ENCODE measurements at regions not wholly inside any gene's neighbourhood (a gene's known extent, or its start where the extent isn't known, plus 50 kb on each side); places are given as distances from the start of the nearest gene placed in this dataset.
"Not testable (repeated sequence)": the region's sequence is repeated elsewhere in the genome, so short reads cannot be mapped to it uniquely, and the experiment has no call there.

DNA sequence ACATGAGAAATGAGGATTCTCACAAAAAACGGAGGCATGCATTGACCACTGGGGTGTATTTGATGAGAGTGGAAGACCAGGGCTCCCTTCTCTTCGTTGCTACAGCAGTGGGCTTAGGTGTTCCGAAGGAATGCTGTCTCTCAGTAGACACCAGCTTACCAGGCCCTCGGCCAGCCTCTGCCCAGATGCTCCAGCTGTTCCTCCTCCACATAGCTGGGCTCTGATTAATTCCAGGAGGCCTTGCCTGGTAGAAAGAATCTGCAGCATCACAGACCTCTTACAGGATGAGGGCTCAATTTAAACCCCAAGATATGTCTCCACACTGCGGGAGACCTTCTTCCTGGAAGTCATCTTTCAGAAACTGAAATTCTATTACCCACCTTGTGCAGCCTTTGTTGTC, 346.6 kb upstream of the TENM3 start:
- DNase-seq (ENCODE audit: low spot score in 2 of 2) (no peak), FAIRE-seq (no peak)

DNA sequence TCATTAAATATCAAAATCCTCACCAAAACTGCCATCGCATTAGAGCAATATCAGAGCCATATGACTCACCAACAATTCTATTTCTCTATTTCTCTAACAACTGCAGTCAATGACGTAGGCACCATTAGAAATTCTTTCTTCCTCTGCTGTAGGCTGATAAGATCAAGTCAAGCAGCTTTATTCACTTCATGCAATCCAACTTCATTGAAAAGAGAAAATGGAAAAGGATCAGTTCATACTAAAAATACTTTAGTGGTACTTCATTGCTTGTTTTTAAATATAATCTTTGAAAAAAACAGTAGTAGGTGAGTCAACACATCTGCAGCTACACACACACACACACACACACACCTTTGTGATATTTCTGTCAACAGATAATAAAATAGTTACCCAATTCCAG, 345.3 kb upstream of the TENM3 start:
- DNase-seq (ENCODE audit: low spot score in 2 of 2): no peak
- no peak for FAIRE-seq

DNA sequence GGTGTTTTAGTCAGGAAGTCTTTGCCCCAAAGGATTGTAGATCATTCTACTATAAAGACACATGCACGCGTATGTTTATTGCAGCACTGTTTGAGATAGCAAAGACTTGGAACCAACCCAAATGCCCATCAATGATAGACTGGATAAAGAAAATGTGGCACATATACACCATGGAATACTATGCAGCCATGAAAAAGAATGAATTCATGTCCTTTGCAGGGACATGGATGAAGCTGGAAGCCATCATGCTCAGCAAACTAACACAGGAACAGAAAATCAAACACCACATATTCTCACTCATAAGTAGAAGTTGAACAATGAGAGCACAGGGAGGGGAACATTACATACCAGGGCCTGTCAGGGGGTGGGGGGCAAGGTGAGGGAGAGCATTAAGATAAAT, 340.8 kb upstream of the TENM3 start:
- DNase-seq (ENCODE audit: low spot score in 2 of 2); FAIRE-seq: not testable (repeated sequence)

DNA sequence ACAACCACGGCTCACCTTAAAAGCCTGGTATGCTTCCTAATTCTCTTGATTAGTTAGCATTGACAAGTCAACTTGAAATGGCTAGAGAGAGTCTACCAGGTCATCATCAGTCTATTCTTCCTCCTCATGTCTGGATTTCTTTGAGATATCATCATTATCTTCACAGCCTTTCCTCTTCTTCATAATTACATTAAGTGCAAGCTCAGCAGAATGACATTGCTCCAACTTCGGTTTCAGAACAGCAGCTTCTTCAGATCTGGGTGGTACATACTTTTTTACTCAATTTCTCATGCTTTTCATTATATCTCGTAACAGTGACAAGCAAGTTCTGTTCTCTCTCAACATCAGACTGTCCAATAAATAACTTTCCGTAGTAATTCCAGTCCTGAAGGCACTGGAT, 337.5 kb upstream of the TENM3 start:
- FAIRE-seq (no peak), DNase-seq (ENCODE audit: low spot score in 2 of 2) (no peak)

DNA sequence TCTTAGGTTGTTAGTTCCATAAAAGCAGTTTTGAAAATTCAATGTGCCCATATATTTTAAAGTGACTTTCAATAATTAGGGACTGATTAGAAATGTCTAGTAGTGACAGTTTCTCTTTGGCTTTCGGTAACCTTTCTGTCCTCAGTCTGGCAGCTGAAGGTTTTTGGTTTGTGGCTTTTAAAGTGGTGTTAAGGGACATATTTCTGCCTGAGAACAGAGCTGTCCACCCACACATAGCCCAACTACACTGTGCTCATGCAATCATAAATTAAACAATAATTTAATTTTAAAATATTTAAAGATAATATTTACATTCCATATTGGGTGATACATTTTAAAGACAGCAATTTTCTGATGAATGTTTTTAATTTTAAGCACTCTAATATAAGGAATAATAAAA, 335.0 kb upstream of the TENM3 start:
- DNase-seq (ENCODE audit: low spot score in 2 of 2): no peak
- FAIRE-seq: no peak

DNA sequence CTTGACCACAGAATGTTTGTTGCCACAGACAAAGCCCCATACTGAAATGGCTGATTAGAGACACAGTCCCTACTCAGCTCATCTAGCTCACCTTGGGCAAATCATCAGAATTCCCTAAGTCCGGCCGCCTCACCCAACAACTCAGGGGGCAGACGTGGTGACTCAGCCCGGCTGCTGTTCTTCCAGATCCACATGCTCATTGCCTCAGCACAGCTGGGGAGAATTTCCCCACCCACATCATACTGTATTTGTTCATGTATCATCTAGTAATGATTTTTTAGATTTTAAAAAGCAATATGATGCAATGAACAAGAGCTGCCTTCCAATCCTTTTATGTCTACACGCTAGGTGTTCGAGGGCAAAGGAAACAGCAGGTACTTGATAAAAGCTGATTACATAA, 333.8 kb upstream of the TENM3 start:
- no peak for FAIRE-seq
- no peak for DNase-seq (ENCODE audit: low spot score in 2 of 2)

DNA sequence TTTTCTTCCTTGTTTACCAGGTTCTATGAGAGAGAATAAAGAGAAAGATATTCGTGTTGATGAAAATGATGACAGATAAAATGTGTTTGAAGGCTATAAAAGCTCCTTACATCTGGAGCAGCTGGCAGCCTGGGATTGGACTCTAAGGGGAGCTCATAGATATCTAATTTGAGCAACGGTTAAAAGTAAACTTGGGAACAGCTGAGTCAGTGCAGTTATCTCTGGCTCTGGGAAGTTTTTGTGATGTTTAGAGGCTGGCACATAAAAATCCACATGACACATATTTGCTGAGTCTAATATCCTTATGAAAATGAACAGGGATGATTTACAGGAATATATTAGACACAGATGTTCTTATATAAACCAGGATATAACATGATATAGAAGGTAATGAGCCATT, 331.8 kb upstream of the TENM3 start:
- no peak for FAIRE-seq
- no peak for DNase-seq (ENCODE audit: low spot score in 2 of 2)

DNA sequence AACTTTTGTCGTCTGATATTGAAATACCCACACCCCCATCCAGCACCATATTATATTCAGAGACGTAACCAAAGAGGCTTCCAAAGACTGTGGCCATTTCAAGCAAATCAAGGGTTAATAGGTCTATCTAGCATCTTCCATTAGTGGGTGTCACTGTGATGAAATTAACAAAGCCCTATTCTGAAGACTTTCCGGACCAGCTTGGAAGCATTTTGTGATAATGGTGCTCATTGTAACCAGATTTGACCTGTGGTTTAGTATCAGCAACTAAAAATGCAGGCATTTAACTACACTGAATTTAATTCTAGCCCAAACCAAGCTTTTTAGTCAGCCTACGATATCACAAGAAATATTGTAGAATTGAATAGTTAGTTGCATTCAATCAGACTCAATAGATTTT, 309.7 kb upstream of the TENM3 start:
- FAIRE-seq: no peak
- DNase-seq (ENCODE audit: low spot score in 2 of 2): no peak

DNA sequence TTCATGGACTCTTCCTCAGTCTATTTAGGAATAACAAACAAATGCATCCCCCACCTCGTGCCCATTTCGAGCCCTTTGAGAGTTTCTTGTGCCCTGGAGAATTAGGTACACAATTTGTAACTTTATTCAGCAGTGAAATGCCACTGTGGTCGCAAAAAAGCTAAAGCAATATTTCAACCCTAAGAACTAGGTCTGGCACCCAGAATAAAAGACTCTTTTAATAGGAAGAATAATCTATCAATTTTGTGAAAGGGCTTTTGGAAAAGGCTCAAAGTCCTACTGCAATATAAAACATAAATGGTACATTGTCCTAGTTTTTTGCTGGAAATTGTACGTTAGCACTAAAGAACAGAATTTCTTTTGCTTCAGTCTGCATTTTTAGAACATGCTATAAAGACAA, 304.6 kb upstream of the TENM3 start:
- DNase-seq (ENCODE audit: low spot score in 2 of 2): no peak

DNA sequence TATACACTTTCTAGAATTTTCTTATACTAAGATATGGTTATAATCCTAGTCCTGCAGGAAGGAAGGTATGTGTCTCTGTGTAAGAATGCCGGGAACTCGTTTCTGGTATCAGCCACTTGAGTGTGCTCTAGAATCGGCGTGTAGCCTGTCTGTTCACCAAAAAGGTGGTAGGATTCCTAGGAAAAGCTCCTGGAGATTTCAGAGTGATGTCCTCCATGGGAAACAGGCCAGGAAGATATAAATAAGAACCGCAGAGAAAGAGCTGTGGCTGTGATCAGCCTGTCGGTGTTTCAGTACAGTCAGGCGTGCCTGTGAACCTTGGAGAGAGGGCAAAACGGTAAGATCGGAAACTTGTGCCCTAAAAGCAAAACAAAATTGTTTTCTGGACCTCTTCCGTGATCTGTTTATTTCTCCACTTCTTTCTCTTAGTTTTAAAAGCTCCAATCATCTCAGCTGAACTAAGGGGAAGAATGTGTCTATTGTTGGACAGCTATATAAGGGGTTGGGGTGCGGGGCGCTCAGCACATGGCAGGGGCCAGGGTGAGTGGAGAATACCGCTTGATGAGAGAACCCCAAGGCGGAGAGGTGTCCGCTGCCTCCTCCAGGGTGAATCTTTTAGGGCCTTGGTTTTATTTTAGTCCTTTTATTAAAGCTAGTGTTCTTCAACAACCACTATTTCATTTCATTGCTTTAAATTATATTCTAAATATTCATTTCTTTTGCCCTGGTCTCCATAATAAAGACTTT, 303.8 kb upstream of the TENM3 start:
- FAIRE-seq: no peak

More for the DNA sequence above, 304.6 kb upstream of the TENM3 start:
- no peak for FAIRE-seq

DNA sequence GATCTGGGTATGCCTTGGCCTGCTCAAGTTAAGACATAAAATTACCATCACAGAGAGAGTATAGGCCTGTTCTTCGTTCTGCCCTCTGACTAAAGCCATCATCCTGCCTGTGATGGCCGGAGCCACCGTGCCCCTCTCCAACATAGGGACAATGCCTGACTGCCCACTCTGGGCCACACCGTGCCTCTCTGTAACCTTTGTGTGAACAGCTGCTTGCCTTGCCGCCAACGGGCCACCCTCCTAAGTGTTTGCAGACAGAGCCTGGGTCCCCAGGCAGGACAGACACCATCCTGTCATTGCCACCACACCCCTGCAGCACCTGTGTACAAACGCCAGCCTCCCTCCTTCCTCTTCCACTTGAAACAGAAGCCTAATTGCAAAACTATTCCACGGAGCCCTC, 298.7 kb upstream of the TENM3 start:
- DNase-seq (ENCODE audit: low spot score in 2 of 2) (no peak), FAIRE-seq (no peak)

More for the DNA sequence above, 303.8 kb upstream of the TENM3 start:
- DNase-seq (ENCODE audit: low spot score in 2 of 2): peak in 1 of 2 donors; percentile 8

DNA sequence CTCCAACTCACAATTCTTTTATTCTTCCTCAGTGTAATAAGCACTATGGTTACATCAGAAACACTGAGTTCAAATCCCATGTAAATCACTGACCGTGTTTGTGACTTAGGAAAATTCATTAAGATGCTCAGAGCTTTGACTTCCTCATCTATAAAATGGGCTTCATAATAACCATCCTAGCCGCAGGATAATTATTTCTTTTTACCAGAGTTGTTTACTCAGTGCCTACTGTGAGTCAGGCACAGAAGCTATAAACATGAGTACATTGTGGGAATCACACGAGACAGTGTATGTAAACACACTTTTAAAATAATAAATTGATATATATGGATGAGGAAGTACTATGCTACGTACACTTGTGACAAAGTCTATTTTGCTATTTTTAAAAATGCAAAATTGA, 296.3 kb upstream of the TENM3 start:
- FAIRE-seq (no peak), DNase-seq (ENCODE audit: low spot score in 2 of 2) (no peak)

DNA sequence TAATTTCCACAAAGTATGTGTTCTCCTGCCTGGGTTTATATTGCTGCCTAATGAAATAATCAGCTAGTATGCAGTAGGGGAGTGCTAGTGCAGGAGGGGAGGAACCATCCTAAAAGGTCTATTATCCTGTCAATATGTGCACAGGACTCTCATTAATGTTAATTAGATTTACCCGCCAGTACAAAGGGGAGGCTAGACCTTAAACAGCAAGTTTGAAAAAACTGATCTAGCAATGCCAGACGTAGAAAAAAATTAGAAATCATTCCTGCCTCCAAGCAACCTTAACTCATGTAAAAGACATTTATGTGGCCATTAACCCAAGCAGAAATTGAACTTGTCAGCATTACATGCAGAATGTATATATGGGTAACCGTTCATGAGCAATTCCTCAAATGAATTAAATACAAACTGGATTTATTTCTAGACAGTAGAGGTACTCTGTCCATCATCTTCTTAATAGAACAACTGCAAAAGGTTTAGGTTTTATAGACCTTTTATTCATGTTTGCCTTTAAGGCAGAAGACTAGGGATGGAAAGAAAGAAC, 294.3 kb upstream of the TENM3 start:
- FAIRE-seq (no peak), DNase-seq (ENCODE audit: low spot score in 2 of 2) (no peak)

DNA sequence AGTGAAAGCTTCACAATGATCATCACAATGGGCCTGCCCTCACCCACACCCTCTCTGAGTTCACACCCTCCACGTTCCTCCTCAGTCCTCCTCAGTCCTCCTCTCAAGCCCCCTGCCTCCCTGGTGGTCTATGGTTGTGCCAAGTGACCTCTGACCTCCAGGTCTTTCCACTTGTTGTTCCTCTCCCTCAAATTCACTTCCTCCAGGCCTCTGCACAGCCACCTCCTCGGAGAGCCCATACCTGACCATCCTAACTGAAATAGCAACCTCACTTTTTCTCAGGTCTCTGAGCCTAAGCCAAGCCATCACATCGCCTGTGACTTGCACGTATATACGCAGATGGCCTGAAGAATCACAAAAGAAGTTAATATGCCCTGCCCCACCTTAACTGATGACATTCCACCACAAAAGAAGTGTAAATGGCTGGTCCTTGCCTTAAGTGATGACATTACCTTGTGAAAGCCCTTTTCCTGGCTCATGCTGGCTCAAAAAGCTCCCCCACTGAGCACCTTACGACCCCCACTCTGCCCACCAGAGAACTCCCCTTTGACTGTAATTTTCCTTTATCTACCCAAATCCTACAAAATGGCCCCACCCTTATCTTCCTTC, 293.4 kb upstream of the TENM3 start:
- FAIRE-seq (no peak), DNase-seq (ENCODE audit: low spot score in 2 of 2) (no peak)

DNA sequence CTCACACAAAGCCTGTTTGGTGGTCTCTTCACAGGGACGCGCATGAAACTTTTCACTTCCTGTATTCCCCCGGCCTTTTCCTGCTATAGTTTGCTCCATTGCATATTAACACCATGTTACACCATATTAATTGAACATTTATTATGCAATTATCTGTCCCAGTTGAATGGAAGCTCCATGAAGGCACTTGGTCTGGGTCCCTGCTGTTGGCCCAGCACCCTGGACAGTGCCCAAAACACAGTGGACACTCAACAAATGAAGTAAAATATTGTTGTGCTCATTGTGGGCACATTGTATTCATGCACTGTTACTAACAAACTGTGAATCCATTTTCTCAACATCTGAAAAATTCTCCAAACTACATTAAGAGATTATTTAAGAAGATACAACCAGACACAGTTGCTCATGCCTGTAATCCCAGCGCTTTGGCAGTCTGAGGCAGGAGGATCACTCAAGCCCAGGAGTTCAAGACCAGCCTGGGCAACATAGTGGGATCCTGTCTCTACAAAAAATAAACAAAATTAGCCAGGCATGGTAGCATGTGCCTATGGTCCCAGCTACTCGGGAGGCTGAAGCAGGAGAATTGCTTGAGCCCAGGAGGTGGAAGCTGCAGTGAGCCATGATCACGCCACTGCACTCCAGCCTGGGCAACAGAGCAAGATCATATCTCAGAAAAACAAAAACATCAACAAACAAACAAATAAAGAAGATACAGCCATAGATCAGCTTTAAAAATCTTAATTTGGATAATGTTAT, 292.7 kb upstream of the TENM3 start:
- FAIRE-seq (no peak), DNase-seq (ENCODE audit: low spot score in 2 of 2) (no peak)

DNA sequence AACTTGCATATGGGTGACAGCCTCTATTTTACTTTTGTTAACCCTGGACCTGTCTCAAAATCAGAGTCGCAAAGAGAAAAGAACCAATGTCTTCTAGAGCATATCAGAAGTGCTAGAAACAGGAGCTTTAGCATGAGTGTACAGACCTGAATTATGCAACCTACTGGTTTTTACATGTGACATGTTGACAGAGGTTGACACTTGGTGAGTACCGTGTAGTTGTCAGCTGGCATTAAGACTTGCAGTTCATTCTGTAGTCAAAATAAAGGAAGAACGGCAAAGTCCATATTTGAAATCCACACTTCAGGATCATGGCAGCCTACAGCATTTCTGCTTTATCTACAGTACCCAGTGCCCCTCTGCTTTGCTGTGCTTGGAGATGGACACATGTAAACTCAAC, 291.9 kb upstream of the TENM3 start:
- FAIRE-seq: no peak

DNA sequence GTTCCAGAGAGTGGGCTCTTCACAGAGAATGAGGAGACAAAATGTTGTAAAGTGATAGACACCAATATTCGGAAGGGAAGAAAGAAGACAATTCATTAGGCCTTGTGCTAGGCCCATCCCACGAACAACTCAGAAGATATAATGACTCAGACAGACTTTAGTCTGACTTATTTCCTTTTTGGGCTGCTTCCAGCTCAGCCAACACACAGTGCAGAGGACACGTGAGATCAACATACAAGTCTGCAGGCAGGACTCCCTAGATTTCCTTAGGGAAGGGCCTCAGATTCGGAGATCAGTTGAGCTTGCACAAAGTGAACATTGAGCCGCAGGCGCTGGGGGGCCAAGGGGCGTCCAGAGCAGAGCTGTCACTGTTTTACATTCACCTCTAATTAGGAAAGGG, 290.7 kb upstream of the TENM3 start:
- DNase-seq (ENCODE audit: low spot score in 2 of 2) (no peak), FAIRE-seq (no peak)

More for the DNA sequence above, 291.9 kb upstream of the TENM3 start:
- DNase-seq (ENCODE audit: low spot score in 2 of 2): no peak

DNA sequence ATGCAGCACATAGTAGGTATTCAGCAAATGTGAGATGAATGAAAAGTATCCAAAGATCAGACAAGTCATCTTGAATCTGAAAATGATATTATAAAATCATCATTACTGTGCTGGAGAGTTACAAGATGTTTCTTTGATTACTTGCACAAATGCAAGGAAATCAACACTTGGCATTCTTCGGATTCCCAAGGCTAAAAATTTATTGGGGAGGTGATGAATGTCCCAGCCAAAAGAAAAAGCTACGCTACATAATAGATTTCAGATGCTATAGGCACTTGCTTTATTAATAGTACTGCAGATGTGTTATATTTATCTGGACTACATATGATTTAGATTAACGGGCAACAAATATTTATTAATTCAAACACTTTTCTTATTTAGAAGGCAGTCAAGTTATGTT, 286.7 kb upstream of the TENM3 start:
- no peak for FAIRE-seq
- no peak for DNase-seq (ENCODE audit: low spot score in 2 of 2)

DNA sequence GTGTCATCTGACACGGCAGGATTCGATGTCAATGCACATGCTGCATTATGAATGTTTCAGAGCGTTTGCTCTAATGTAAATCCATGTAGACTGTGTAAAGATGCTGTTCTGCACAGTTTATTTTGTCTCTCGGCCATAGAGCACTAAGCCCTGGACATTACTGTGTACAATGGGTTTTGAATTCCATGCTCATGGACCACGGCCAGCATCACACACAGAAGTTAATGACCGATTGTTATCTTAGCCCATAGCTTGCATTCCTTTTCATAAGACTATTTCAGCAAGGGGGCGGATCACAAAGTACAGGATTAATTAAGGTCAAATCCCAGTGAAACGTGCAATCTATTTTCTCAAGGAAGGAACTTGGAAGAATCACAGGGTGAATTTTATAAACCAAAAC, 286.1 kb upstream of the TENM3 start:
- DNase-seq (ENCODE audit: low spot score in 2 of 2) (no peak), FAIRE-seq (no peak)

DNA sequence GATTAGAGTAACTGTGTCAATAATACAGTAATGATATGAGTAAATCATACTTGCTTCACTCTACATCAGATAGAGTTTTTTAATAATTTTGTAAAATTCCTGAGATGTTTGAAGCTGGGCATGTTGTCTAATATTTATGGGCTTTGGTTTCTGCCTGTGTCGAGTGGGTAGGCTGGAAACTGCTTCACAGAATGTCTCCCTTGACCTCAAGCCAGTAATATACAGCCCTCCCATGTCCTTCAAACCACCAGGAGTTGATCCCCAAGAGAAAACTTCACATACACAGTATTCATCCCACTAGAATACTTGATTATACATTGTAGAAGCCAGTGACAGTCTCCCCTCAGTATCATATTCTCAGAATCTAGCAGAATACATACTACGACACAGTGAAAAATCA, 284.8 kb upstream of the TENM3 start:
- FAIRE-seq (no peak), DNase-seq (ENCODE audit: low spot score in 2 of 2) (no peak)

DNA sequence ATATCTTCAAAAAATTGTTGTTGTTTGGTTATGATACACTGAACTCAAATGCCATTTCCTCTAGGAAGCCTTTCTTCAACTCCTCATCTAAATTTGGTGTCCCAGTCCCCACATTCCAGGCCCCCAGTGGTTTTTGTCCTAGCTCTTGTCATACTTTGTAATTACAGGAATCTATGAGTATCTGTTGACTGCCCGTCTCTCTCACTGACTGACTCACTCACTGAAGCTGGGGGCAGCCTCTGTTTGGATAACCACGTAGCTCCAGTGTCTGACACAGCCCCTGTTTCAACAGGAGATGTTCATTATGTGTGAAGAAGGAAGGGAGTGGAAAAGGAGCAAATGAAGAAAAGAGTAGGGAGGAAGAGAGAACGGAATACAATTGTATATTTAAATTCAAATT, 284.1 kb upstream of the TENM3 start:
- DNase-seq (ENCODE audit: low spot score in 2 of 2) (no peak), FAIRE-seq (no peak)
